Hematopoietic multipotent progenitor cell treated with erythropoietin and hydrocortisone succinate and interleukin-3 and kit ligand, for 15 days (in vitro differentiated cells): ENCODE measurements at regions not wholly inside any gene's neighbourhood (a gene's known extent, or its start where the extent isn't known, plus 50 kb on each side); places are given as distances from the start of the nearest gene placed in this dataset.

Source experiments
- DNase-seq: peaks from one replicate; pipeline ENCODE4 v3.0.0-alpha.2; 2015; ENCODE audit warnings: low spot score

- DNase-seq = no peak
These were observed 323.6 kb downstream of the NFIB start for GRCh38 chr9:13990331-13990730.

GRCh38 chr9:13988944-13989343 lies 325.0 kb downstream of the NFIB start:
- no peak for DNase-seq

GRCh38 chr9:13983607-13984006 lies 330.3 kb downstream of the NFIB start:
- DNase-seq = no peak

GRCh38 chr9:13979941-13980318 lies 334.0 kb downstream of the NFIB start:
- DNase-seq = no peak

GRCh38 chr9:13975611-13976290 lies 338.2 kb downstream of the NFIB start:
- no peak for DNase-seq

DNA sequence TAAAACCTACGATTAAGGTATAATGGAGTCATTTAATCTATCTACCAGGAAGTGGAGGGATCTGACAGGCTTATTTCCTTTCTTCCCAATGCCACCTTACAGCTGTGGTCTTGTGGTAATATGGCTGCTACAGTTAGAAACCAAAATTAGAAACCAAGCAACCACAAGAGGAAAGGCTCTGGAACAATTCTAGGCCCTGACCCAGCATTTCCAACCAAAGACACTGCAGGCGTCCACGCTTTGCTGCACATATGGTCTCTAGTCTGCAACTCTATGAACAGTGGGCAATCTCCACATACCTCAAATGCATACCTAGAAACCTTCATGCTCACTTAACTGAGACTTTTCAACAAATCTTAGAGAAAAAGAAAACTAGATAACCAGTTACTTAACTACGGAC lies 339.1 kb downstream of the NFIB start:
- no peak for DNase-seq

GRCh38 chr9:13971966-13972655 lies 341.8 kb downstream of the NFIB start:
- DNase-seq = no peak

- DNase-seq = no peak
These were observed 342.5 kb downstream of the NFIB start for GRCh38 chr9:13971415-13971814.

DNA sequence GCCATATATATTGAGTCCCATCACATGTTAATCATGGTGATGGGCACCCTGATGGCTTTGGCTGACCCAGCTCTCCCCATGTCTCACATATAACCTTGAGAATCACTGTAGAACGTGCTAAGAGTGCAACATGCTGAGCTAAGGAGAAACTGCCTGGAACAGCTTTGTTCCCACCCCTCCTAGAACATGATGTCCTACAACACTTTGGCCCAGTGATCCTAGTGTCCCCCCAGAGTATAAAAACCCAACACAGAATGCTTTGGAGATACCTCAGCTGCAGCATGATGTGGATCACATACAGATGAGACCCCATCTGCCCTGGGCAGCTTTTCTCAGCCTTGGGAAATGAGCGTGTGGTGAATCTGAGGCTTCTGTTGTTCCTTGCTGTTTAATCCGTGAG lies 343.5 kb downstream of the NFIB start:
- DNase-seq = no peak

DNA sequence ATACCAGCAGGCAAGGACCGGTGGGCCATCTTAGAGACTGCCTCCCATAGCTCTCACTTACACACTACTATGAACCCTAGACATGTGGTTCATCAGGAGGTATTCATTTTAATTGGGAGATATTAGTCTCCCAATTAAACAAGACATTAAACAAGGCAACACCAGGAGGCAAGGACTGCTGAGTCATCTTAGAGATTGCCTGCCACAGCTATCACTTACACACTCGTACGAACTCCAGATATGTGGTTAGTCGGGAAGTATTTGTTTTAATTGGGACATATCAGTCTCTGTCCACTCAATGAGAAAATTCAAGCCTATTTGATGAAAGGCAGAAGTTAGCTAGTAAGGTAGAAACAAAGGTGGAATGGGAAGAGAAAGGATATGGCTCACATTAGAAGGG lies 343.9 kb downstream of the NFIB start:
- no peak for DNase-seq

GRCh38 chr9:13967438-13967837 lies 346.5 kb downstream of the NFIB start:
- DNase-seq = no peak

DNA sequence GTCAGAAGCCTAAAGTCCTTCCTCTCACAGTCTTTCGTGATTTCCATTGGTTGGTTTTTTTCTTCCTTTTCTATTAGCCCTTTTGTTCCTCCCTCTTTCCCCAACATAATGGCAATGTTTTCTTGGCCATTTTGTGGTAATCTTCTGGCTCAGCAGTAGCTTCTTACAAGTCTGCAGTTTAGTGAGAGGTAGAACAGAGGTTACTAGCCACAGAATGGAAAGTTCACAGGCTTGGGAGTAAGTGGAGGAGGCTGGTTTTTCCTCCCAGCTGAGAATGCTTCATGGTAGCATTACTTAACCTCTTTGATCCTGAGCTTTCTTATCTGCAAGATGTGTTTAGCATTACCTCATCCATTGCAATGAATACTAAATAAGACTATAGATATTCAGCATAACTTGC lies 346.9 kb downstream of the NFIB start:
- DNase-seq = no peak

- DNase-seq = no peak
These were observed 350.8 kb downstream of the NFIB start for GRCh38 chr9:13963005-13963653.

DNA sequence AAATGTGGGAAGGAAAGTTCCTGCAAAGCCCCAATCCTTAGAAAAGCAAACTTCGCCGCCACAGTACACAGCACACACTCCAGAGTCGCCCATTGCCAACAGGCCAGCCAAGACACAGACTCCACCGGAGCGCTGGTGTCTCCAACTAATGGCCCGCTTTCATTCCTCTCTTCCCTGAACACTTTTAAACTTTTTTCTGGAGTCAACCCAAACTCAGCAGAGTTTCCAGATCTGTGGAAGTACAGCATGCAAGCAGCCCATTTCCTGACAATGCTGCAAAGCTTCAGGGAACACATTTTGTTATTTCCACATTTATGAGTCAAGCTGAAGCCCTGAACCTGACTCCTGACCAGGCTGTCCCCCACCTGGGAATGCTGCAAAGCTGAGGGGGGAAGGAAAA lies 351.9 kb downstream of the NFIB start:
- DNase-seq = no peak

- no peak for DNase-seq
These were observed 353.8 kb downstream of the NFIB start for GRCh38 chr9:13960011-13960765.

DNA sequence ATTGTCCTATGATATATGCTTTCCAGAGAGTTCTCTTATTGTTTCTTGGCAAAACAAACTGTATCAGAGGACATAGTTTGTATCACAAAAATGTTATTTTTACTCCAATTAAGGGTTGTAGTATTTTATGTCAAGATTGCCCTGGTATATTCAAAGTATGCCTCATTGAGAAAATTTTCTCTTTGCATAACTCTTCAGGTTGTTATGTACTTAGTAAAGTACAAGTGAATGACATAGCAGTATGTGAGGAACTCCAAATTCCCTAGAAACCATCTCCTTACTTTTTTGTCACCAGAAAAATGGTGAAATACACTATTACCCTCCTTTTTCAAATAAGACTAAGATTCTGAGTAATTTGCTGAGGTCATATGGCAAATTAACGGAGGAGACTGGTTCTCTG lies 355.3 kb downstream of the NFIB start:
- no peak for DNase-seq

- DNase-seq = no peak
These were observed 356.9 kb downstream of the NFIB start for GRCh38 chr9:13957089-13957488.

DNA sequence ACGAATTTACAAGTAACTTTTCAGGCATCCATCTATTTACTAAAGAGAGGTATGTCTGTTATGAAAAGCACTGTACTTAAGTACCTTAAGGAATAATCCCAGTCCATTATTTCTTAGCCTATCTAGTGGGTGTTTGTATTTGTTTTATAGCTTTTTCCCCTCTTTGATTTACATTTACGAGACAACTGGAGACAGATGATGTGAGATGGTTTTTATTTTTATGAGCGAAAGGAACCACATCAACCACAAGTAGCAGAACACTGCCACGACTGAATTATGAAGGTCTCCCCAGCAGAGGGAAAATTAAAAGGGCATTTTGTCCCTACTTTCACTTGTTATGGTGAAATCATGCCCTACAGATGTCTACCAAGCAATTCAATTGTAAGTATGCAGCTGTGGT lies 357.8 kb downstream of the NFIB start:
- DNase-seq = no peak

DNA sequence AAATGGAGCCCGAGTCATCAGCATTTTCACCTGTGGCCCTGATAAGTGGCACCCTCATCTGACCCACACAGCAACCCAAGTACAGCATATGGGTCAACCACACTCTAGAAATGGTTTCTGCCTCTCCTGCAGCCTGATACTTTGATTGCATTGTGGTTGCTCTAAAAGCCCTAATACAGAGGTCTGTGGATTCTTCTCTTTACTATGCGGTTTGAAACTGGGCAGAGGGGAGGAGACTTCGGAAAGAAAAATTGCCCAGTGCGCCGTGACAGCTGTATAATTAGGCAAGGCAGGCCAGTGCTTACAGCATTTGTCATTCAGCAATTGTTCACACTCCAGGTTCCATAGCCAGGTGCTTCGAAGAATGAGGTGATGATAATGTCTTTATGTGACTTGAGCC lies 361.0 kb downstream of the NFIB start:
- no peak for DNase-seq

DNA sequence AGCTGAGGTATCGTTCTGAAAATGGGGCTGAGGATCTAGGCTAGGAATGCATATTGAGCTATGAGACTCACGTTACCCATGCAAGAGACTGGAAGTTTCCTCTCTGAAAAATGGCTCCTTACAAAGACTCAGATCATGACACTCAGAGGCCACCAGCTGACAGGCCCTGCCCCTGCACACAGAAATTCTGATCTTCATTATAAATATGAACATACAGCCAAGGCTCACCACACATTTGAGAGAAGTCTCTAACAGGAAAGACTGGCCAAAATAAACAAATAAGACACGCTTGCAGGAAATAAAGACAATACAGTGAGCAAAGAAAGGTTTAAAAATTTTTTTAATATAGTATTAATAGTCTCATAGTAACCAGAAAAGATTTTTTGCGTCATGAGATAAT lies 365.9 kb downstream of the NFIB start:
- no peak for DNase-seq

DNA sequence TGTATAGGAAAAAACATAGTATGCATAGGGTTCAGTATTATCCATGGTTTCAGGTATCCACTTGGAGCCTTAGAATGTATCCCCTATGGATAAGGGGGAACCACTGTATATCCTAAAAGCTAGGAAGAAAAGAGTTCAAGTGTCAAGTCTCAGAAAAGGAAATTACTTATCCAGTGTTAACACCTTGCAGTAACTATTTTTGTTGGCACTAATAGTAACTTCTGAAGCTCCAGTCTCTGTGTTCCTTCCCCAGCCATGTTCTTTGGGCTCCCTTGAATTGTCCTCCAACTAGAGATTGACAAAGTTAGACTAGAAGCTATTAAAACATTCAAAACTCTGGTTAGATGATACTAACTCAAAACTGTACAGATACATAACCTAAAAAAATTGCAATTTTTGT lies 370.8 kb downstream of the NFIB start:
- no peak for DNase-seq

DNA sequence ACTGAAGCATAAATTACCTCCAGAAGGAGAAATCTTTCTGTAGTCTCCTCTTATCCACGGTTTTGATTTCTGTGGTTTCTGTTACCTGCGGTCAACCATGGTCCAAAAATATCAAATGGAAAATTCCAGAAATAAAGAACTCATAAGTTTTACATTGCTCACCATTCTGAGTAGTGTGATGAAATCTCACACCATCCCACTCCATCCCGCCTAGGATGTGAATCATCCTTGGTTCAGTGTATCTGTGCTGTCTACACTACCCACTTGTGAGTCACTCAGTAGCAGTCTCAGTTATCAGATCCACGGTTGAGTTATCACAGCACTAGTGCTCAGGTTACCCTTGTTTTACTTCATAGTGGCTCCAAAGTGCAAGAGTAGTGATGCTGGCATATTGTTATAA lies 371.2 kb downstream of the NFIB start:
- no peak for DNase-seq

GRCh38 chr9:13942201-13942600 lies 371.7 kb downstream of the NFIB start:
- no peak for DNase-seq
